ENCODE measurements at regions not wholly inside any gene's neighbourhood (a gene's known extent, or its start where the extent isn't known, plus 50 kb on each side); places are given as distances from the start of the nearest gene placed in this dataset.

DNA sequence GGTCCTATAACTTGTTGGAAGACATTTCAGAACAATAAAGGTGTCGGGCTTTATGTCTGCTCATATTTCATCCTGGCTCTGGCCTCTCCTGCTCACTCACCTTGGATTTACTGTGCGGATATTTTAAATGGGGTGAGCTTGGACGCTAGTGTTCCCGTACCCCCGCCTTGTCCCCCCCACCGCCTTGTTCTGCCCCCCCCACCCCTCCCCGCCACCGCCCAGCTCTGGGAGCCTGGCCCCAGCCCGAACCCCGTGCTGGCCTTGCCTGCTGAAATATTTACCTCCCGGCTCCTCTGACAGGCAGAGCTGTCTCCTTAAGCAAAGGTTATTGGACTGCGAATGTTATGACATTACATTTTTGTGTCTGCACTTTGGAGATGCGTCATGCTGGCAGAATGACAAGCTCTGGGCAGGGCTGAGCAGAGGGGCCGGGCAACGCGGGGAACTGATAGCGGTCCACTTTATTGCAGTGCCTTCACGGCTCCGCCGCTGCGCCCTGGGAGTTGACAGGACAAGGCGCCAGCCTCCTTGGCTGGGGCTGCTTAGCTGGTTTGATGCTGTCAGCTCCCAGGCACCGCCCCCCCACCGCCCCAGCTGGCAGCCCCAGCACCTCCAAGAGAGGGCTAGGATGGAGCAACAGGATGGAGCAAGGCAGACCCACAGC lies 222.5 kb upstream of the GSE1 start:
- no peak for DNase-seq (ENCODE audit: low read depth, low spot score)

DNA sequence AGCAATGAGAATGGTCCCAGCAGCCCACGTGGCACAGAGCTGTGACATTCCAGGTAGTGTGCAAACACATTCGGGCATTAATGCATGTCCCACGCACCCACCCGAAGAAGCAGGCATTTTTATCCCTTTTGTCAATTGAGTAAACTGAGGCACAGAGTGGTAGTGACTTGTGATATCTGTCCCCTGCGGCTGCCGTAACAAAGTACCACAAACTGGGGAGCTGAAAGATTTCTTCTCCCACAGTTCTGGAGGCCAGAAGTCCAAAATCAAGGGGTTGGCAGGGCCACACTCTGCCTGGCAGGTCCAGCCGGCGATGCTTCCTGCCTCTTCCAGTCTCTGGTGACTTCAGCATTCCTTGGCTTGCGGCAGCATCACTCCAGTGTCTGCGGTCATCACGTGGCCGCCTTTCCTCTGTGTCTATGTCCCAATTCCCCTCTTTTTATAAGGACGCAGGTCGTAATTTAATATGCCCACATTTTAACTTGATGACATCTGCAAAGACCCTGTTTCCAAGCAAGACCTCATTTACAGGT lies 221.9 kb upstream of the GSE1 start:
- no peak for DNase-seq (ENCODE audit: low read depth, low spot score)

DNA sequence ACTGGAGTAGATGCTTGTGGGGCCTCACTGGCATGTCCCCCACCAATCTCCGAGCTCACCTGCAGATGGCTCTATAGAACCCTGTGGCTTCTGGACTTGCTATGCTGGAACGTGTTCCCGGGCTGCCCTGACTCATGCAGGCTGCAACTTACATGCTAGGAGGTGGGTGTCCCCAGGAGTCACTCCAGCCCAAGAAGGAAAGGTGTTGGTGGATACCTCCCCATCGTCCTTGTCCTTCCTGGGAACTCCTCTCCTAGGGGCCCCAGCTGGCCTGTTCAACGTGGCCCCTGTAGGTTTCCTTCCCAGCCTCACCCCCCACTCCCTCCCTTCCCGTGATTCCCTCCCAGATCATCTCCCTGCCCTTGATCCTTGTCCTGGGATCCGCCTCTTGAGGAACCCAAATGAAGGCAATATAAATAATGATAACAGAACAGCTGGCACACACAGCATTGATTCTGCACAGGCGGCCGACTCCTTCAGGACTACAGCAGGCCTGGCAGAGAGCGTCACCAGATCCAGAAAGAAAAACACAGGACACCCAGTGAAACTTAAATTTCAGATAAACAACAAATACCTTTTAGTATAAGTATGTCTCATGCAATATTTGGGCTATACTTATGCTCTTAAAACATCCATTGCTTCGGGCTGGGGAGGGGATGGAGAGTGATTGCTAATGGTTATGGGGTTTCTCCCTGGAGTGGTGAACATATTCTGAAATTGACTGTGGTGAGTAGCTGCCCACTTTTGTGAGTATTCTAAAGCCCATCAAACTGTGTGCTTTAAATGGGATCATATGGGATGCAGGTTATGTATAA lies 221.1 kb upstream of the GSE1 start:
- no peak for DNase-seq (ENCODE audit: low read depth, low spot score)

DNA sequence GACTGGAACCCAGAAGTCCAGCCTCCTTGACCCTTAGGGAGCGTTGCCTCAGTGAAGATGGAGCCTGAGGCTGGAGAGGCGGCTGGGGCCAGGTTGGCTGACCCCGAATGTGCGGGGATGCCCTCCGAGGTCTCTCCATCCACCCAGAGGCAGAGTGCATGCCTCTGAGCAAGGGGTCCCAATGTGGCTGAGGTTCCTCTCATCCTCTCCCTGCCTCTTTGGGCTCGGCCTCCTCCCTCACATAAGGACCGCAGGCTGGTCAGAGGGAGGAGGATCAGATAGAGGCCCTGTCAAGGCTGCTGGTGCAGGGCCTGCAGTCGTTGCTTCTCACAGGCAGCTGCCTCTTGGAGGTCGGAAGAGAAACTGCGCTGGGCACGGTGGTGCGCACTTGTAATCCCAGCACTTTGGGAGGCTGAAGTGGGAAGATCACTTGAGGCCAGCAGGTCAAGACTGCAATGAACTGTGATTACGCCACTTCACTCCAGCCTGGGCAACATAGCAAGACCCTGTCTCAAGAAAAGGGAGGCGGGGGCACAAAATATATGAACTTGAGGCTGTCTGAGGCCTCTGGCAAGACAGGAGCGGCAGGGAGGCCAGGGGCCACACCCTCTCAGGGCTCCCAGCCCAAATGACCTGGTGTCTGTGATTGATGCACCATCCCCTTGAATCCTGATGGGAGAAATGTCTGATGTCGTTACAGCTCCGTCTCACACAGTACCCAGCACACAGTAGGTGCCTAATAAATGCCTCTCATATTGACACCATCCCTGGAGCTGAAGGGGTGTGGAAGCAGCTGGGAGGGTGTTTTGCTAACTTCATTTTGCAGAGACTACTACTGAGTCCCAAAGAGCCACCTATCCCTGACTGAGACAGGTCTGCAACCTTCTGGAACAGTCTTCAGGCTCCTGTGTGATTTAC lies 220.1 kb upstream of the GSE1 start:
- no peak for DNase-seq (ENCODE audit: low read depth, low spot score)

DNA sequence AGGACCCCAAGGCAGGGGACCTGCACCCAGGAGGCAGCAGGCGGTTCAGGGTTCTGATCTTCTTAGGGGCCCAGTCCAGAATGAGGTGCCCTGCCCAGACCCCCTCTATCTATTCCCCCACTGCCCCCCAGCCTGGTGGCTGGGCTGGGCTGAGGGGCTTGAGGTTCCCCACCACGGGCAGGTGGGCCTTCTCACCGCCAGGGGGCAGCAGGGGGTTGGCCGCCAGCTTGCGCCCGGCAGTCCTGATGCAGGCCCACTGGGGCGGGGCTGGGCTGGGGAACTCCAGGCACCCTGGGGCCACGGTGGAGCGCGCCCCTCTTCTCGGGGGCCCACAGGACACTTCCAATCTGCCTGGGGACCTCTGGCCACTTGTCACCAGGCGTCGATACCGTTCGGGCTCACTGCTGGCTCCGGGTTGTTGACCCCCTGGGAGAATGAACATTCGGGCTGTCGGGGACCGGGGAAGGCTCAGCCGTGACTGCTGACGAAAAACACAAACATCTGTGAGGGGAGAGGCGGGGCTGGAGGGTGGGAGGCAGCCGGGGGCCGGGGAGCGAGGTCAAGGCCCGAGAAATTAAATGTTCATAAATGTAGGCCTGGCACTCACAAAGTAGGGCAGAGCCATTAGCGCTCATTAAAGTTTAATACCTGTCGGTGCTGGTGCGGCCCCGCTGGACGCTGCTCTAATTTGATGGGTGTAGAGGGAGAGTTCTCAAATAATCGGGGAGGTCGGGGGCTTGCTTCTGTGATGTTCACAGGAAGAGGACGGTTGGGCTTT lies 219.3 kb upstream of the GSE1 start:
- peak; percentile 32 for DNase-seq (ENCODE audit: low read depth, low spot score)

DNA sequence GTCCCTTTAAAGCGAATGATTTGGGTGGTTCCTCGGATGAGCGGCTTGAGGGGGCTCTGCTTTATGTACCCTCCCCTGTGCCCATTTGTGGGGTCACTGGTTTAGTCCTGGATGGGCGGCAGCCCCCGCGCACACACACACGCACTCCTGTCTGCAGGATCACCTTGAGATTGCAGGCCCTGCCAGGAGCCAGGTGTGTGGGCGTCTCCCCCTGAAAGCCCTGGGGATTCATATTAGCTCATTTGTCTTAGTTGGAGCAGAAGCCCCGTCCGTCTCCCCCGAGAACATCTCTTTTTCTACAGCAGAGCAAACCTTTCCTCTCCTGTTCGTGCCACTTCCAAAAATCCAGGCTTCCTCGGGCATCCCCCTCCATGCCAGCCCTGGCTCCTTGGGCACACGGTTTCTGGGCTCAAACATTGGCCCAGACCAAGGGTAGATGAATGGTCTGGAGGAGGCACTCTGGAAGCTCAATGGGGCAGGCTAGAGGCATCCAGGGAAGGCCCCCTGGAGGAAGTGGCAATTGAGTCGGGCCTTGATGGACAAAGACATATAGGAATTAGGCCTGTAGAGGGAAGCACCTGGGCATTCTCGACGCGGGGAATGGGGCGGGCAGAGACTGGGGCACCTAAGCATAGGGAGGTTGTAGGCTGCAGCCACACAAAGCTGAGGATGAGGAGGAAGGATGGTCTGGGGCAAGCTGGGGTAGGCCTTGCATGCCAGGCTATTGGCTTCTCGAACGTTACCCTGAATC lies 218.5 kb upstream of the GSE1 start:
- no peak for DNase-seq (ENCODE audit: low read depth, low spot score)

DNA sequence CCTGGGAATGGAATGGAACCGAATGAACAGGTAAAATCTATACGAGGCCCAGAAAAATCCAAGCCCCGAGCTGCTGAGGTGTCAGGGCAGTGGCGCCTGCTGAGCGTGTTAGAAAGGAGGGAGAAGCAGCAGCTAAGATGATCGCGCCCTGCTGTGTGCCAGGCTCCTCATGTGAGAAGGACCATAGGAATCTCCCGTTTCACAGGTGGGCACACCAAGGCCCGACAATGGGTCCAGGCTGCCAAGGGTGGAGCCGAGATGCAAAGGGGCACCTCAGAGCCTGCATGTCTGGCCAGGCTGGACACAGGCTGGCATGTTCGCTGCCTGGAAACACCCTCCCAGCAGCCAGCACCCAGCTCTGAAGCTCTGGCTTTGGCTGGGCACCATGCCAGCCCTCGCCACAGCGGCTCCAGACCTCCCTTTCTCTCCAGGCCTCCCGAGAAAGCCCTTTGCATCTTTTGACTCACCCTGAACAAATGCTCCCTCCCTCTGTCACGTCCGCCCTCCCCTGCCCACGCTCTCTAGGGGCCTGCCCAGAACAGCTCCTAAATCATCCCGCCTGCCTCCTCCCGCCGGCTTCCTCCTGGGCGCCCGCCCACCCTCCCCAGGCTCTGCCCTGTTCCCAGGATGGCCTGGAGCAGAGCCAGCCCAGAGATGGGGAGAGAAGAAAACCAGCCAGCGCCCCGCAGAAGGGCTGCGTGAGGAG lies 217.8 kb upstream of the GSE1 start:
- DNase-seq (ENCODE audit: low read depth, low spot score): no peak

DNA sequence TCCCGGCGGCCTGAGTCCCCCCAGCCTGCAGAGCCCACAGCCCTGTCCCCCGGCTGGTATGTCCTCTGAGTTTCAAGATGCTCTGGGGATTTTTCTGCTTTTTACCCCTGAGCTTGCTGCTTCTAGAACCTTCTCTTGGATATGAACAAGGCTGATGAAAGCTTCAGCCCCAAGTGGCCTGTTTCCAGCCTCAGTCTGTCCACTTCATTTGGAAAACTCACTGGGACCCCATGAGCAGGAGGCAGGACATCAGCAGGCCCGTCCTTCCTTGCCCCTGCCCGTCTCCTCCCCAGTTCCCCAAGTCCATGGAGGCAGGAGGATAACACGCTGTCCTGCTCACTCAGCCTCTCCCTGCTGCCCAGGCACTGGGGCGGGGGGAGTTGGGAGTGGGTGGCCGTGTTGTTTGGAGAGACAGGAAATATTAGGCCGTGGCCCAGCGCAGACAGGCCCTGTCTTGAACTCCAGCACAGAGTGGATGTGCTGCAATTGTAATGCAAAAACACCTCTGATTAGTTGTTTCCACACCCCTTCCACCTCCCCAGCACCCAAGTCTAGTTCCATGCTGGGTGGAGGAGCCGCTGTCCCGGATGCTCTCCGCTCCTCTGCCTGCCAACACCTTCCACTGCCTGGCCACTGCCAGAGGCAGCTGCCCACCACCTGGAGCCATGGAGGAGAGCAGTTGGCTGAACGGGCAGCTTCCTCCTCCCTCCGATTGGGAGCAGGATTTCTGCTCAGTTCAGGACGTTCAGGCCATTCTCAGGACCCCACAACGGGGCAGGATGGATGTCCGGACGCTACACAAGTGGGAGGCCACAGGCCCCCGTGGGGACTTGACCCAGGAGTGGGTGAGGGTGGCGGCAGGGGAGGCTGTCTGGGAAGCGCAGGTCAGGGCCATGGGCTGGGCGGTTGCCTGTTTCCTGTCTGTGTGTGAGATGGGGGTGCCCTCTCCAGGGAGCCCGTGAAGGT lies 216.9 kb upstream of the GSE1 start:
- no peak for DNase-seq (ENCODE audit: low read depth, low spot score)

DNA sequence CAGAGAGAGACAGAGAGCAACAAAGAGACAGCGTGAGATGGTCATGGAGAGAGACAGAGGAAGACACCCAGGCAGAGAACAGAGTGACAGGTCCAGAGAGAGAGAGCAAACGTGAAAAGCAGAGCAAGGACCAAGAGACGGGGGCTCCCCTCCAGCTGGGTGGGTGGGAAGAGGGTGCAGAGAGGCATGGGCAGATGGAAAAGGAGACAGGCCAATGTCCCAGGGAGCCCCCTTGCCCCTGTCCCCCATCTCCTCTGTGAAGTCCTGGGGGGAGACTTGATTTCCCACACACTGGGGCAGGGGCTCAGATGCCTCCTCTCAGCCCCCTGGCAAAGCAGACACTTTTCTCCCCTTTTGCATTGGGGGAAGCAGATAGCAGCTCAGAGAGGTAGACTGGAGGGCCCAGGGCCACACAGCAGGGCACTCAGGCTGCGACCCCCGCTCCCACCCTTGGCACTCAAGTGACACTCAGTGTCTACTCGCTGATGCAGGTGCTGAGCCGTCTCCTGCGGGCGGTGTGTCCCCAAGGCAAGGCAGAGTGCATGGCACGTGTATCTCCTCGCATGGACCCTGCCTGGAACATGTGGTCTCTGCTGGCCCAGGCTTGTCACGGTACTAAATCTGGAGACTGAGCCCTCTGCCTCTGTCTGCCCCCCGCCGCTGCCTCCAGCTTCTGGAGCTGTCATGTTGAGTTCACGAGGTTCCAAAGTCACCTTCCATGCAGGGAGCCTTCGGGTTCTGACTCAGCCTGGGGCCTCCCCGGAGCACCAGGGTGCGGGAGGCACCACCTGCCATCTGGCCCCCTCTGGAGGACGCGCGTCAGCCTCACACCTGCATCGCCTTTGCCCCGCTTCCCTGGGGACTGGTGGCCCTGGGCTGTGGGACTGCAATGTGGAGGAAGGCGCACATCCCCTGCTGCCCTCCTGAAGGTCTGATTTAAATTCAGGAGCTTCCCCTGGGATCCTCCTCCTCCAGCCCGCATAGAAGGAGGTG lies 215.9 kb upstream of the GSE1 start:
- DNase-seq (ENCODE audit: low read depth, low spot score): no peak

DNA sequence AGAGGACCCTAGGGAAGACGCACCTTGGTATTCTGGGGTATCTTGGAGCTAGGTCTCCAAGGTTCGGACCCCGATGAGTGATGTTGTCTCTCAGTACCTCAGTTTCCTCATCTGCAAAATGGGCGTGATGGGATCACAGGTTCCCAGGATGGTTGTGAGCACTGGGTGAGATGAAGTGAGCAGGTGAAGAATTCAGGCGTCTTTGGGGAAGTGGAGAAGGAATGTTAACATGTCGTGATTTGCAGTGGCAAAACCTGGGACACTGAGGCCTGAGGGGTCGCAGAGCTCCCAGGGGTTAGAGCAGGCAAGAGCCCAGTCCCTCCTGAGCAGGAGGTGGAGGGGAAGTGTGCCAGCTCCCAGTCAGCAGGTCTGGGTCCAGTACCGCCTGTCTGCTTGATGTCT lies 215.1 kb upstream of the GSE1 start:
- DNase-seq (ENCODE audit: low read depth, low spot score): no peak

DNA sequence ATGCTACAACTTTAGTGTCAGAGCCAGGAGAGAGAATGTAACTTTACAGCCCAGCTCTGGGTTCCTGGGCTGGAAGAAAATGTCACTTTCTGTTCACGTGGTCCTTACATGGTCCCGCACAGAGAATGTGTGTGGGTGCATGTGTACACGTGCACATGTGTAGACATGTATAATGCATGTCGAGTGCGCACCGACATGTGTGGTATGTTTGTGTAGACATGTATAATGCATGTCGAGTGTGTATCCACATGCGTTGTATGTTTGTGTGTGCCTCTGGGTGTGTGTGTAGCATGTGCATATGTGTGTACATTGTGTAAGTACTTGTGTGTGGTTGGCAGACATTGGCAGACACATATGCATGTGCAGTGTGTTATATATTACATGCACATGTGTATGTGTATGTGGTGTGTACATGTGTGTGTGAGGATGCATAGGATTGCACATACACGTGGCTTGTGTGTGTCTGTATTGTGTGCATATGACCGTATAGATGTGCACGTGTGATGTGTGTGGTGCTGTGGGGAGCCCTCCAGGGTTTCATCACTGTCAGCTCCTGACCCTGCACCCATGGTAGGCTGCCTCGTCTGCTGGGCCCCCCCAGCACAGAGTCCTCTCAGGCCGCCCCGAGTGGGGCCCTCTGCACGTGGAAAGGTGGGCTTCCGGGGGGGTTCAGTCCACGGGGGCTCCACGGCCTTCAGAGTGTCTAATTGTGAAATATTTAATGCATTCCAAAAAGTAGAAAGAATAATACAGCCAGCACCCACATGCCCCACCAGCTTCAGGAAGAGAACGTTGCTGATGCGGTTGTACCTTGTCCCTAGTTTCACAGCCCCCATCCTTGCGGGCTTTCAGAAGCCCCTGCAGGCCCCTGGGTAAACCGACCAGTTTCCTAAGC lies 214.2 kb upstream of the GSE1 start:
- DNase-seq (ENCODE audit: low read depth, low spot score): no peak

DNA sequence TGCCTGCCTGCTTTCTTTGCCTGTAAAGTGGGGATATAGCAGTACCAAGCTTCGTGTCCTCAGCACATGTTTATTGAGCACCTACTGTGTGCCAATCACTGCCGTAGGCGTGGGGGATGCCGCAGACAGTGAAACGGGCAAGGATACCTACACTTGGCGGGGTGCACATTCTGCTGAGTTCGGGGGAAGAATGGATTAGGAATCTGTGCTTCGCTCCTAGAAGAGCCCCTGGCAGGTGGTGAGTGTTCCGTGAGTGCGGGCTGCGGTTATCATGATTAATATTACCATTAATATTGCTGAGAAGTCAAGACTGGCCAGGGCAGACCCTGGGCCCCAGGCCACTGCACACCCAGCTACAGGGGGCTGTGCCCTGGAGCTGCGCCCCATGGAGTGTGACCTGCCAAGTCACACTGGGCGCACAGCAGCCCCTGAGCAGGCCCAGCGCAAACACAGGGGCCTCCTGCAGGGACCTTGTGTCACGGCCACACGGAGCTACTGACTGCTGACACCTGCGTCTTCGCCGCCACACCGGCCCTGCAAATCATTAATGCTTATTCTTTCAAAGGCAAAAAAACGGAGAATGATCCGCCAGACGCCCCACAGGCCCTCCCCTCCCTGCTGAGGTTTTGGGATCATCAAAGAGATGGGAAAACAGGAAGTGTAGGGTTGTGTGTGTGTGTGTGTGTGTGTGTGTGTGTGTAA lies 213.4 kb upstream of the GSE1 start:
- DNase-seq (ENCODE audit: low read depth, low spot score): no peak

DNA sequence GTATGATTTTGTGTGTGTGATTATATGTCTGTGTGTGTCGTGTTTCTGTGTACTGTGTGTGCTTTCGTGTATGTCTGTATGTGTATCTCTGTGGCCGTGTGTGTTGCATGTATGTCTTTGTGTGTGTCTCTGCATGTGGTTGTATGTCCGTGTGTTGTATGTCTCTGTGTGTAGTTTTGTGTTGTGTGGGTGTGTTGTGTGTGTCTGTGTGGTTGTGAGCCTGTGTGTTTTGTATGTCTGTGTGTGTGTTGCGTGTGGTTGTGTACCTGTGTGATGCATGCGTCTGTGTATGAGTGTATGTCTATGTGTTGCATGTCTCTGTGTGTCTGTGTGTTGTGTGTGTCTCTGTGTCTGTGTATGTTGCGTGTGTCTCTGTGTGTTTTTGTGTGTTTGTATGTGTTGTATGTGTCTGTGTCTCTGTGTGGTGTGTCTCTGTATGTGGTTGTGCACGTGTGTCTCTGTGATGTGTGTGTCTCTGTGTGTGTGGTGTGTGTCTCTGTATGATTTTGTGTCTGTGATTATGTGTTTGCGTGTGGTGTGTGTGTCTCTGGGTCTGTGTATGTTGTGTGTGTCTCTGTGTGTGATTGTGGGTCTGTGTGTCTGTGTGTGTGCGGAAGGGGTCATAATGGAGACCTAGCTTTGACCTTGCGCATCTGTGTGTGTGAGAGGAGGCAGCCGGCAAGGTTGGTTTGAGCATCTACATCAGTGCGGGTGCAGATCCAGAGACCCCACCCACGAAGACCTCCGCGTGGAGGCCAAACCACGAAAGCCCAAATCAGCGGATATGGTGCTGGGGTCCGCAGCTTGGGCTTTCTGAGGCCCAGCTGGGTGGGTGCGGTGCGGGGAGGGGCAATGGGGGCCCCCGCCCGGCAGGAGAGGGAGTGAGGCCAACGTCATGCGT lies 212.6 kb upstream of the GSE1 start:
- DNase-seq (ENCODE audit: low read depth, low spot score): no peak

DNA sequence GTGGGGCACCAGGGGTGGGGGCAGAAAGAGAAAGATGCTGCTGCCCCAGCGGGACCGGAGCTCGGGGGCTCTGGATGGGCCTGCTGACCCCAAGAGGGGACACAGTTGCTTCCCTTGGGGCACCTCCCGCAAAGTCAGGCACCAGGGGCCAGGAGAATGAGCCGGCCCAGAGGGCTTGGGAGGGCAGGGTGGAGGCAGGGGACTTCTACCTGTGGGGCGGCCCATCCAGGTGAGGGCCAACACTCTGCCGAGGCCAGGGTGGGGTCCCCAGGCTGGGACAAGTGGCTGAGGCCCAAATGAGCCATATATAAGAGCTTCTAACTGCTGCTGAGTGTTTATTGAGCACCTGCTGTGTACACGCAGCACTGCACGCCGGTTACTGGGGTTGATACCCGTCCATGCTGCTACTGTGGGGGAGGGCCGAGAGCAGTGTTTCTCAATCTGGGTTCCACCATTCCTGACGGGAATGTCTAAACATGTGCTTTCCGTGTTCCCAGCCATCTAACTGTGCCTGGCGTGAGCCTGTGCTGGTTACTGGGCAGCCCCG lies 211.7 kb upstream of the GSE1 start:
- DNase-seq (ENCODE audit: low read depth, low spot score): no peak
